IPS-NIHi11 (cell line): ENCODE measurements at regions not wholly inside any gene's neighbourhood (a gene's known extent, or its start where the extent isn't known, plus 50 kb on each side); places are given as distances from the start of the nearest gene placed in this dataset.
"Not testable (repeated sequence)": the region's sequence is repeated elsewhere in the genome, so short reads cannot be mapped to it uniquely, and the experiment has no call there.

ENCODE experiments used
- DNase-seq: peaks from one replicate; pipeline ENCODE4 v3.0.0; 2012; ENCODE audit warnings: mixed read lengths, low spot score

- DNase-seq = no peak
Measured at GRCh38 chr2:194553980-194554379, 1103.0 kb upstream of the SLC39A10 start.

GRCh38 chr2:194550702-194551101 is 1106.3 kb upstream of the SLC39A10 start:
- DNase-seq = no peak

- DNase-seq = no peak
Measured at GRCh38 chr2:194549387-194549786, 1107.6 kb upstream of the SLC39A10 start.

- no peak for DNase-seq
Measured at GRCh38 chr2:194545978-194546377, 1111.0 kb upstream of the SLC39A10 start.

- peak; percentile 20 for DNase-seq
Measured at GRCh38 chr2:194539425-194539824, 1117.6 kb upstream of the SLC39A10 start.

- no peak for DNase-seq
Measured at GRCh38 chr2:194526121-194526520, 1130.9 kb upstream of the SLC39A10 start.

GRCh38 chr2:194514281-194514680 is 1142.7 kb upstream of the SLC39A10 start:
- DNase-seq = no peak

GRCh38 chr2:194511070-194511469 is 1146.0 kb upstream of the SLC39A10 start:
- DNase-seq = not testable (repeated sequence)

- DNase-seq = not testable (repeated sequence)
Measured at GRCh38 chr2:194504876-194505275, 1152.2 kb upstream of the SLC39A10 start.

- DNase-seq = no peak
Measured at GRCh38 chr2:194495046-194495445, 1162.0 kb upstream of the SLC39A10 start.

GRCh38 chr2:194494401-194494800 is 1162.6 kb upstream of the SLC39A10 start:
- no peak for DNase-seq

- DNase-seq = no peak
Measured at GRCh38 chr2:194491409-194492115, 1165.5 kb upstream of the SLC39A10 start.

- no peak for DNase-seq
Measured at GRCh38 chr2:194486326-194486725, 1170.7 kb upstream of the SLC39A10 start.

- DNase-seq = no peak
Measured at GRCh38 chr2:194483041-194483440, 1174.0 kb upstream of the SLC39A10 start.

- DNase-seq = no peak
Measured at GRCh38 chr2:194465641-194466040, 1191.4 kb upstream of the SLC39A10 start.

GRCh38 chr2:194464964-194465638 is 1191.9 kb upstream of the SLC39A10 start:
- DNase-seq = no peak

GRCh38 chr2:194462883-194463282 is 1194.1 kb upstream of the SLC39A10 start:
- not testable (repeated sequence) for DNase-seq

- DNase-seq = no peak
Measured at GRCh38 chr2:194455358-194455757, 1201.7 kb upstream of the SLC39A10 start.

- no peak for DNase-seq
Measured at GRCh38 chr2:194452504-194452903, 1204.5 kb upstream of the SLC39A10 start.

GRCh38 chr2:194445226-194445625 is 1211.8 kb upstream of the SLC39A10 start:
- no peak for DNase-seq

- DNase-seq = no peak
Measured at GRCh38 chr2:194443926-194444325, 1213.1 kb upstream of the SLC39A10 start.

- no peak for DNase-seq
Measured at GRCh38 chr2:194424683-194425209, 1232.3 kb upstream of the SLC39A10 start.

GRCh38 chr2:194411221-194411620 is 1245.8 kb upstream of the SLC39A10 start:
- no peak for DNase-seq
